ENCODE measurements at regions not wholly inside any gene's neighbourhood (a gene's known extent, or its start where the extent isn't known, plus 50 kb on each side); places are given as distances from the start of the nearest gene placed in this dataset.

DNA sequence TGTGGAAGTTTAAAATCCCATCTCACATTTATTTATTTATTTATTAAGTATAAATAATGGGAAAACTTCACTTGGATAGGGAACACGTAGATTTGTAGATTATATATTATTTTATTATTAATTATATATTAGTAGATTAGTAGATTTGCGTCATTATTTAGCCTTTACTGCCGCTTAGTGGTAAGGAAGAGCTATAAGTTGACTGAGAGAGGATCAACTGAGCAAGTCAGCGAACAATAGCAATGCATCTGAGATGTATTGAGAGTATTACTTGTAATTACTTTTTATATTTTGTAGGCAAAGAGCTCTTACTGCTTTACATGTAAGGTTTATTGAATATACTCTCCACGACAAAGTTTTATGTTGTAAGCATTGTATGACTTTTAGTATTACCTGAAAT, 244.5 kb upstream of the ANKRD30A start:
- TF ChIP-seq POLR2A (IDR thresholded peaks at IDR 0.05; ENCODE audit: low read depth, low read length) (no peak), POLR2AphosphoS5 (IDR thresholded peaks at IDR 0.05; ENCODE audit: low read depth, low read length) (no peak)

Measured in GM12891 (cell line).